ENCODE measurements at regions not wholly inside any gene's neighbourhood (a gene's known extent, or its start where the extent isn't known, plus 50 kb on each side); places are given as distances from the start of the nearest gene placed in this dataset.

- DNase-seq, result no peak
Measured at GRCh38 chr6:112744827-112745226, 397.7 kb downstream of the RFPL4B start.

GRCh38 chr6:112745765-112746164 is 398.6 kb downstream of the RFPL4B start:
- no peak for DNase-seq

DNA sequence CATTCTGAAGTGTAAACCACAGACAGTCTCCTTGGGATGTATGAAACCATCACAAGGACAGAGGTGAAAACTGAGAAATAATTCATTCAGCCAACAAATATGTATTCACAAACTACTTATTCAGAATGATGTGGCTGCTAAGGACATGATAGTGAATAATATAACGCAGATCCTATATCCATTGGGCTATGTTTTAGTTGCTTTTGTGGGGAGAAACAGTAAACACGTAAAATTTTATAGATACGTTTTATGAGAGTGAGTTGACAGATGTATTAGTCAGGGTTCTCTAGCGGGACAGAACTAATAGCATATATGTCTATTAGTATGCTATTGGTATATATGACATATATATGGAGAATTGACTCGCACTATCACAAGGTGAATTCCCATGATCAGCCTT is 402.5 kb downstream of the RFPL4B start:
- DNase-seq, result no peak

DNA sequence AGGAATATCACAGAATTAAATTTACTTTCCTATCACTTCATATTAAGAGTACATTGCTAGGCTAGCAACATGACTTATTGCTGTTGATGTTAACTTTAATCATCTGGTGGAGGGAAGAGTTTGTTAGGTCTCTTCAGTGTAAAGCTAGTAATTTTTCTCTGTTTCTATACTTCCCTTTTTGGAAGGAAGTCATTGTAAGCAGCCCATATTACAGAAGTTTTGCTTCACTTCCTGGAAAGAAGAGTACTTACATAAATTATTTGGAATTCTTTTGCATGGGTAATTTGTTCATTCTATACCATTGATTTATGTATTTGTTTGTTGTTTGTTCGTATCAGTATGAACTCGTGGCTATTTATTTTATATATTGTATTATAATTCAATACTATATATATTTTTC is 405.2 kb downstream of the RFPL4B start:
- no peak for DNase-seq

GRCh38 chr6:112752791-112753190 is 405.7 kb downstream of the RFPL4B start:
- no peak for DNase-seq

GRCh38 chr6:112760831-112761230 is 413.7 kb downstream of the RFPL4B start:
- no peak for DNase-seq

GRCh38 chr6:112761740-112762139 is 414.6 kb downstream of the RFPL4B start:
- no peak for DNase-seq

- peak in 1 of 2 experiments; percentile 12 for DNase-seq
Measured at GRCh38 chr6:112764377-112764776, 417.2 kb downstream of the RFPL4B start.

GRCh38 chr6:112770308-112770707 is 423.2 kb downstream of the RFPL4B start:
- DNase-seq, result no peak

GRCh38 chr6:112773187-112773586 is 426.1 kb downstream of the RFPL4B start:
- no peak for DNase-seq

GRCh38 chr6:112774319-112774718 is 427.2 kb downstream of the RFPL4B start:
- DNase-seq, result no peak

GRCh38 chr6:112780498-112781096 is 433.5 kb downstream of the RFPL4B start:
- peak; percentile 69 to 84 for DNase-seq

DNA sequence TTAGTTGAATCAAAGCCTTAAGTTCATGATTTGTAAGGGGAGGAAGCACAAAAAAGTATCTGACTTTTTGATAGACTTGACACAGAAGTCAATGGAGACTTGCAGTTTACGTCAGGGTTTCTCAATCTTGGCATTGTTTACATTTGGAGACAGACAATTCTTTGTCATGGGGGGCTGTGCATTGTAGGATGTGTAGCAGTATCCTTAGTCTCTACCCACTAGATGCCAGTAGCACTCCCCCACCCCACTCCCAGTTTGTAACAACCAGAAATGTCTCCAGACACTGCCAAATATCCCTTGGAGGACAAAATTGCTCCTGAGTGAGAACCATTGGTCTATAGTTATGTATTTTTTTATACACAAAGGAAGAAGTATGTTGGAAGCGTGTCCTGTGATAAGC is 434.1 kb downstream of the RFPL4B start:
- peak in 1 of 2 experiments; percentile 12 for DNase-seq

- no peak for DNase-seq
Measured at GRCh38 chr6:112785408-112785807, 438.3 kb downstream of the RFPL4B start.

GRCh38 chr6:112786801-112787200 is 439.7 kb downstream of the RFPL4B start:
- no peak for DNase-seq

DNA sequence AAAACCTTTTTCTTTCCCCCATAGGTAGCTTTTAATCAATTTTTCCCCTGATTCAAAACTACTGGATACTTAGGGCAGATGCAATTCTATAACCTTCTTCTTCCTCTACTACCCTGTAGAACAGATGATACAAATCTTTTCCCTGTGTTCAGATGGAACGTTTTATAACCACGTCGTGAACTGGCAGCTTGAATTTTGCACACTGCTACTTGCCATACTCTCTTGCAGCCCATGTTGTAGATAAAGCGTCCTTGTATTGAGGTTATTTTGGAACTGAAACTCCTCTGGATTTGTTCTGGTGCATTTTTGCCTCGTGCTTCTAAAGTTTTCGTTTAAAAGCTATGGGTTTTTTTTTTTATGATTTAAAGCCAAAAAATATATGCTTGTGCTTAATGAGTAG is 440.2 kb downstream of the RFPL4B start:
- DNase-seq, result no peak

GRCh38 chr6:112795316-112795715 is 448.2 kb downstream of the RFPL4B start:
- DNase-seq, result no peak

DNA sequence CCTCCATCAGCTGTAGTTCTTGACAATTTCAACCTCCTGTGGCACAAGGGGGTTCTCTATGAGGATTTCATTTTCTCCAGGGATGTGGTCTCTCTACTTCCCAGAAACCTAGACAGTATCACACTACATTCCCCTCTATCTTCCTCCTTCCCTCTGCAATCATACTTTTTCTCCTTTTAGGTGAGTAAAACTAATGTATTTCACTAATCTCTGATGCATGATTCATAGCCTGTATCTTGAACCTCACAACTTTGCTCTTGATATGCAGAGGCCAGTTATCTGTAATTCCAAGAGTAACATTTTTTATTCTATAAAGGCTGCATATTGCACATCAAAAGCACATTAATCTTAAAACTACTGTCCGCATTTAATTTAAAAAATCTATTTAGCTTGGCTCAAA is 449.6 kb downstream of the RFPL4B start:
- no peak for DNase-seq

DNA sequence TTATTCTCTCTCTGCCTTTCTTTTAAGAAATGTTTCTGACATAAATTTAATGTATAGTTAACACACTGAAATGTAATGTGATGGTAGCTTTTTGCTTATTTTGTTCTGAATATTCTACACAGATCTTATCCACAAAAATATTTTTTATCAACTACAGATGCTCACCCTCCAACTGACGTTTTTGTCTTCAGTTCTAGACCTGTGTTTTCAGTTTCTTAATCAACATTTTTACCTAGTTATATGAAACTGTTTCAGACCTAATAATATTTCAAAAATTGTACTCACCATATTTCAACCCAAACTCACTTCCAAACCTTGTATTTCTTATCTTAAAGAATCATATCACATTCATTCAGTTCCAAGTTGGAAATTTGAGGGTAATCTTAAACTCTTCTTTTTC is 452.8 kb downstream of the RFPL4B start:
- no peak for DNase-seq

GRCh38 chr6:112800439-112800838 is 453.3 kb downstream of the RFPL4B start:
- DNase-seq, result no peak

- no peak for DNase-seq
Measured at GRCh38 chr6:112800916-112801315, 453.8 kb downstream of the RFPL4B start.

DNA sequence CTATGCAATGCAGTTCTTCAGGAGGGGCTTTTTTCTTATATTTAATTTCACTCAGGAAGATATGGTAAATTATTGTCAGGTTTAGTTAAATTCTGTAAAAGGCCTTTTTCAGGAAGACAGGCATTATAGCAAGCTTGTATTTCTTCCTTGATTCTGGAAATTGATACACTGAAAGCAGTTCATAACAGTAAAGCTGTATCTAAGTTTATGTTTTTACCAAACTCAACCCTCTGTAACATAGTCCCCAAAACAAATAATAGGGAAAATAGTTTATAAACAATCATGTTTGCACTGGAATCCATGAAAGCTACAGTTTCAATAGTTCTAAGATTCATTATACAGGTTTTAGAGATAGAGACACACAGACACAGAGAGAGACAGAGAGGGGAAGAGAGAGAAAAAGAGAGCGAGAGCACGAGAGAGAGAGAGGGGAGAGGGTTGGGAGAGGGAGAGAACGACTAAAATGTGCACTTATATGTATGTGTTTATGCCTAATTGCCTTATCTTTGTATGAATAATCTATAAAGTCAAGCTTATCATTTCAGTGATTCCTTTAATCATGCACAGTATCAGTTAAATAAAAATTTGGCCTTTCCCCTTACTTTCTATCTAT is 454.4 kb downstream of the RFPL4B start:
- DNase-seq, result no peak

GRCh38 chr6:112802144-112802543 is 455.0 kb downstream of the RFPL4B start:
- DNase-seq, result no peak

DNA sequence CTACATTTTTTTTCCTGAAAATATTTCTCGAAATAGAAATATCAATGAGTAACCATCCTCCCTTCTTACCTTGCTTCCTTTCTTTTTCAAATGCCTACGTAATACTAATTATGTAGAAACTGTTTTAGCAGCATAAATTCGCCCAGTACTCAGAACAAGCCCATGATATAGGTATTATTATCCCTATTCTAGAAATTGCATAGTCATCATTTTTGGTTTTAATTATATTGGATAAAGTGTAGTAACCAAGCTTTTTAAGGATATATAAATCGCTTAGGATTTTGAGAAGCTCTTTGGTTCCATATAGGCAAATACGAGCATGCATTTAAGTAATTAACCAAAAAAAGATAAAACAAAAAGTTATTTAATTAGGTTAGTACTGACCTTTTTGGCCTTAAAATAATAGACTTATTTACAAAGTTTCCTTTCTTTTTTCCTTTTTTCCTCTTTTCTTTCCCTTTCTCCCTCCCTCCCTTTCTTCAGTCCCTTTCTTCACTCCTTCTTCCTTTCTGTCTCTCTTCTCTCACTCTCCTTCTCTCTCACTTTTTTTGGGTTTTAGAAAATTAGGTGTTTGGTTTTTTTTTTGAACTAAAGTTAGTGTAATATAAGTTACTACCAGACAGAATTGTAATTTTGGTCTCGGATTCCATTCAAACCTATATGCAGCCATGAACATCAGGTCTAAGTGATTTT is 457.7 kb downstream of the RFPL4B start:
- no peak for DNase-seq
